ENCODE measurements at regions not wholly inside any gene's neighbourhood (a gene's known extent, or its start where the extent isn't known, plus 50 kb on each side); places are given as distances from the start of the nearest gene placed in this dataset.

- H3K4me3 Mint-ChIP-seq (ENCODE audit: unreplicated experiment): no peak overlapping the region
- Histone ChIP-seq H3K4me2 (ENCODE audit: low read length) (no peak overlapping the region), H3K27me3 (ENCODE audit: insufficient read depth, low read length) (no peaks in the 10 kb centered on the region), H3K9me3 (ENCODE audit: insufficient read depth, low read depth, low read length) (no peaks in the 10 kb centered on the region), H3K4me3 (ENCODE audit: insufficient read depth, low read depth, low read length) (no peak overlapping the region), H3K36me3 (ENCODE audit: insufficient read depth, low read length) (no peaks in the 10 kb centered on the region), H3K4me1 (ENCODE audit: insufficient read depth, low read length) (no peaks in the 10 kb centered on the region), H3K27ac (ENCODE audit: low read depth, low read length) (no peak overlapping the region), H2AFZ (ENCODE audit: low read depth, low read length) (no peak overlapping the region), H3K79me2 (ENCODE audit: insufficient read depth, low read length) (no peaks in the 10 kb centered on the region), H4K20me1 (ENCODE audit: insufficient read depth, low read length) (no peaks in the 10 kb centered on the region), H3K9ac (ENCODE audit: low read length) (no peak overlapping the region)
- FAIRE-seq: no peak
- TF ChIP-seq CTCF (IDR thresholded peaks at IDR 0.05; ENCODE audit: insufficient read depth, low read depth, low read length) (no peak), EZH2 (IDR thresholded peaks at IDR 0.05; ENCODE audit: insufficient read depth, low read length) (no peak)
- DNase-seq (ENCODE audit: low read depth): no peak
- no peak overlapping the region for H3K27ac Mint-ChIP-seq (ENCODE audit: unreplicated experiment)
- no peaks in the 10 kb centered on the region for H3K36me3 Mint-ChIP-seq (ENCODE audit: low read depth, unreplicated experiment)
- H3K9me3 Mint-ChIP-seq (ENCODE audit: unreplicated experiment): no peaks in the 10 kb centered on the region
- peaks cover 9% of the 10 kb centered on the region for H3K4me1 Mint-ChIP-seq (ENCODE audit: low read depth, unreplicated experiment)
- no peaks in the 10 kb centered on the region for H3K27me3 Mint-ChIP-seq (ENCODE audit: low read depth, unreplicated experiment)
Observed at GRCh38 chr1:209223791-209224190, 359.7 kb upstream of the CAMK1G start.

DNA sequence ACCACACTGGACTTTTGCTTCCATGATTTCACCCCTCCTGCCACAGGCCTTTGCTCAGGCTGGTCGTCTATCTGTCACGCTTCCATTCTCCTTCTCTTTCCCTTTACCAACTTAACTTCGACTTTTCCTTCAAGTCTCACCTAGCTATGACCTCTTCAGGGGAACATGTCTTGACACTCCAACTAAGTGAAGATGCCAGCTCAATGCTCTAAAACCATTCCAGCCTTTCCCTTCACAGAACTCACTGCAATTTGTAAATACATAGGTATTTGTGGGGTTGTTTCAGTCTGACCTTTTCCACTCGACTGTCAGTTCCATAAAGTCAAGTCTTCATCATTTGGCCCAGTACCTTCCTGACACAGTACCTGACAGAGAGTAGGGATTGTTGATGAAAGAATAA, 358.6 kb upstream of the CAMK1G start:
- no peaks in the 10 kb centered on the region for H3K9me3 Mint-ChIP-seq (ENCODE audit: unreplicated experiment)
- Histone ChIP-seq H3K27me3 (ENCODE audit: insufficient read depth, low read length) (no peaks in the 10 kb centered on the region), H3K4me2 (ENCODE audit: low read length) (no peak overlapping the region), H3K27ac (ENCODE audit: low read depth, low read length) (no peak overlapping the region), H3K9me3 (ENCODE audit: insufficient read depth, low read depth, low read length) (no peaks in the 10 kb centered on the region), H3K9ac (ENCODE audit: low read length) (no peak overlapping the region), H3K4me3 (ENCODE audit: insufficient read depth, low read depth, low read length) (no peak overlapping the region), H3K36me3 (ENCODE audit: insufficient read depth, low read length) (no peaks in the 10 kb centered on the region), H3K79me2 (ENCODE audit: insufficient read depth, low read length) (no peaks in the 10 kb centered on the region), H2AFZ (ENCODE audit: low read depth, low read length) (no peak overlapping the region), H3K4me1 (ENCODE audit: insufficient read depth, low read length) (no peaks in the 10 kb centered on the region), H4K20me1 (ENCODE audit: insufficient read depth, low read length) (no peaks in the 10 kb centered on the region)
- H3K27me3 Mint-ChIP-seq (ENCODE audit: low read depth, unreplicated experiment): no peaks in the 10 kb centered on the region
- TF ChIP-seq CTCF (IDR thresholded peaks at IDR 0.05; ENCODE audit: insufficient read depth, low read depth, low read length): no peak
- TF ChIP-seq EZH2 (IDR thresholded peaks at IDR 0.05; ENCODE audit: insufficient read depth, low read length): no peak
- DNase-seq (ENCODE audit: low read depth) (no peak), FAIRE-seq (no peak)
- H3K4me3 Mint-ChIP-seq (ENCODE audit: unreplicated experiment): no peak overlapping the region
- no peak overlapping the region for H3K27ac Mint-ChIP-seq (ENCODE audit: unreplicated experiment)
- H3K4me1 Mint-ChIP-seq (ENCODE audit: low read depth, unreplicated experiment): peaks cover 7% of the 10 kb centered on the region
- no peaks in the 10 kb centered on the region for H3K36me3 Mint-ChIP-seq (ENCODE audit: low read depth, unreplicated experiment)

DNA sequence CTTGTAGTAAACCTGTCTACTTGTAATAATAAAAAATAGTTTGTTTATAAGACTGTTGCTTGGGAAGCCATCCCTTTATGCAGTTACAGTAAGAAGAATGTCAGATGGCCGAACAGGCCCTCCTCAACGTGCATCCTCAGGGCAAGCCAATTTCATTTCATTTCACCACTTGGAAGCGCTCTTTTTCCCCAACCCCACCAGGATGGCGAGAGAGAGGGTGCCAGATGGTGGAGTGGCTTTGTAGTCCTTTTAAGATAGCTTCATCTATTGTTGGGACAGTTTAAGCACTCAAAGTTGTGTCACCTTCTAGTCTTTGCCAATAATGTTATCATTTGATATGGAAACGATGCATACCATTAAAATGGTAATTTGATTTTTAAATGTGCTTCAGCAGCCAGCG, 356.3 kb upstream of the CAMK1G start:
- H3K4me2 ChIP-seq (ENCODE audit: low read length): no peak overlapping the region
- no peaks in the 10 kb centered on the region for H3K27me3 Mint-ChIP-seq (ENCODE audit: low read depth, unreplicated experiment)
- H3K27me3 ChIP-seq (ENCODE audit: insufficient read depth, low read length): no peaks in the 10 kb centered on the region
- H3K9me3 ChIP-seq (ENCODE audit: insufficient read depth, low read depth, low read length): peaks cover 3% of the 10 kb centered on the region
- no peak overlapping the region for H3K4me3 ChIP-seq (ENCODE audit: insufficient read depth, low read depth, low read length)
- TF ChIP-seq EZH2 (IDR thresholded peaks at IDR 0.05; ENCODE audit: insufficient read depth, low read length): no peak
- TF ChIP-seq CTCF (IDR thresholded peaks at IDR 0.05; ENCODE audit: insufficient read depth, low read depth, low read length): no peak
- H3K4me1 Mint-ChIP-seq (ENCODE audit: low read depth, unreplicated experiment): no peaks in the 10 kb centered on the region
- H3K9me3 Mint-ChIP-seq (ENCODE audit: unreplicated experiment): peaks cover 3% of the 10 kb centered on the region
- H3K27ac ChIP-seq (ENCODE audit: low read depth, low read length): no peak overlapping the region
- no peaks in the 10 kb centered on the region for H3K79me2 ChIP-seq (ENCODE audit: insufficient read depth, low read length)
- no peaks in the 10 kb centered on the region for H3K36me3 Mint-ChIP-seq (ENCODE audit: low read depth, unreplicated experiment)
- no peak overlapping the region for H2AFZ ChIP-seq (ENCODE audit: low read depth, low read length)
- no peak overlapping the region for H3K9ac ChIP-seq (ENCODE audit: low read length)
- H3K4me3 Mint-ChIP-seq (ENCODE audit: unreplicated experiment): no peak overlapping the region
- H3K4me1 ChIP-seq (ENCODE audit: insufficient read depth, low read length): no peaks in the 10 kb centered on the region
- H3K27ac Mint-ChIP-seq (ENCODE audit: unreplicated experiment): no peak overlapping the region
- H4K20me1 ChIP-seq (ENCODE audit: insufficient read depth, low read length): no peaks in the 10 kb centered on the region
- H3K36me3 ChIP-seq (ENCODE audit: insufficient read depth, low read length): no peaks in the 10 kb centered on the region
- no peak for DNase-seq (ENCODE audit: low read depth)
- FAIRE-seq: no peak
